Prostate gland (tissue), 2 donors: ENCODE measurements at regions not wholly inside any gene's neighbourhood (a gene's known extent, or its start where the extent isn't known, plus 50 kb on each side); places are given as distances from the start of the nearest gene placed in this dataset.

Experiments
- DNase-seq: peaks from one replicate; pipeline ENCODE4 v3.0.0-alpha.2; 2019; ENCODE audit warnings: low spot score
- H3K27ac ChIP-seq, 2 donors: fragments of 200-600 bp; sonication (generic); 2 replicates each; pipeline ENCODE4 v1.5.1; 2017 to 2019
- H3K27me3 ChIP-seq: fragments of 200-600 bp; sonication (generic); replicated peaks from 2 replicates; pipeline ENCODE4 v1.5.1; 2019; ENCODE audit not compliant: insufficient read depth
- H3K36me3 ChIP-seq, 2 donors: fragments of 200-600 bp; sonication (generic); 1 replicate in 1 of 2; 2 replicates in 1 of 2; pipeline versions ENCODE4 v1.5.1 to v1.8.1; 2017 to 2019
- H3K4me1 ChIP-seq: fragments of 200-600 bp; sonication (generic); replicated peaks from 2 replicates; pipeline ENCODE4 v1.5.1; 2019
- H3K4me3 ChIP-seq, 2 donors: fragments of 200-600 bp; sonication (generic); 2 replicates each; pipeline ENCODE4 v1.5.1; 2017 to 2019
- H3K9me3 ChIP-seq: fragments of 200-600 bp; sonication (generic); 2 replicates; pipeline ENCODE4 v1.5.1; 2017
- POLR2A ChIP-seq: fragments of 450-650 bp; IDR thresholded peaks from one replicate; pipeline ENCODE4 v1.6.1; 2016; ENCODE audit warnings: antibody characterized with exemption, mild to moderate bottlenecking
- POLR2AphosphoS5 ChIP-seq: sonication (generic); formaldehyde crosslinking; IDR thresholded peaks from one replicate; pipeline ENCODE4 v1.6.1; 2017; ENCODE audit warnings: antibody characterized with exemption
- WGBS: methylation state at CpG from one replicate; pipeline ENCODE4 v1.1.5; 2018; 5-methylcytosine and 5-hydroxymethylcytosine counted together
- intact Hi-C: fragments of 100-400 bp; cut with DNase I; formaldehyde crosslinking; loops from one replicate; pipeline ENCODE4 v1.14.2; 2022
- TF ChIP-seq, protein P1 (sequence below), 4 experiments: fragments of 200-600 bp in 2 of 4; fragments of 450-650 bp in 2 of 4; sonication (generic) in 2 of 4; IDR thresholded peaks; 1 replicate in 3 of 4; 2 replicates in 1 of 4; pipeline ENCODE4 v1.5.1; 2016 to 2019; ENCODE audit warnings: antibody characterized with exemption in 4 of 4, mild to moderate bottlenecking in 2 of 4, moderate library complexity in 2 of 4

DNA sequence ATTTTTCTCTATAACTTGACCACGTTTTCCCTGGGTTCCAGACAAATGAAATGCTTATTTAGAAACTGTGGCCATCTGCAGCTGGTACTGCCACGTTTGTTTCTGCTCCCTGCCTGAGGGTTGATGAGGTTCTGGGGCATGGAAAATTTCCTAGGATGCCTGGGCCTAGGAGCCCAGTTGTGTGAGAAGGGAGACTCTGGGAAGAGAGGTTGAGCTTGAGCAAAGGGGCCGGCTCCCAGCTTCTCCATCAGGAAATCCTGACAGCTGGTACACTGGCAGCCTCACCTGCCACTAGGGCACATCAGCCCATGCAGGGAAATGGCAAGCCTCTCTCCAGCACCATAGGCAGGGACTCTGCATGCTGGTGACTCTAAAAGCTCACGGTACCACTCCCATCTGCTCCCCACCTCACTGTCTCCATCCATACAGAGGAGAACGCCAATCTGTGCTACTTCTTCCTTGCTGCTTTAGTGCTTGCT is 165.4 kb upstream of the PPP2R3A start:
- no peak for DNase-seq
- Histone ChIP-seq H3K4me3 (no peak overlapping the region), H3K4me1 (no peaks in the 10 kb centered on the region), H3K36me3 (no peaks in the 10 kb centered on the region), H3K27ac (no peak overlapping the region), H3K27me3 (peaks cover 2% of the 10 kb centered on the region), H3K9me3 (no peaks in the 10 kb centered on the region)
- TF ChIP-seq POLR2AphosphoS5 = no peak
- TF ChIP-seq POLR2A = no peak
- TF ChIP-seq, protein P1, sequence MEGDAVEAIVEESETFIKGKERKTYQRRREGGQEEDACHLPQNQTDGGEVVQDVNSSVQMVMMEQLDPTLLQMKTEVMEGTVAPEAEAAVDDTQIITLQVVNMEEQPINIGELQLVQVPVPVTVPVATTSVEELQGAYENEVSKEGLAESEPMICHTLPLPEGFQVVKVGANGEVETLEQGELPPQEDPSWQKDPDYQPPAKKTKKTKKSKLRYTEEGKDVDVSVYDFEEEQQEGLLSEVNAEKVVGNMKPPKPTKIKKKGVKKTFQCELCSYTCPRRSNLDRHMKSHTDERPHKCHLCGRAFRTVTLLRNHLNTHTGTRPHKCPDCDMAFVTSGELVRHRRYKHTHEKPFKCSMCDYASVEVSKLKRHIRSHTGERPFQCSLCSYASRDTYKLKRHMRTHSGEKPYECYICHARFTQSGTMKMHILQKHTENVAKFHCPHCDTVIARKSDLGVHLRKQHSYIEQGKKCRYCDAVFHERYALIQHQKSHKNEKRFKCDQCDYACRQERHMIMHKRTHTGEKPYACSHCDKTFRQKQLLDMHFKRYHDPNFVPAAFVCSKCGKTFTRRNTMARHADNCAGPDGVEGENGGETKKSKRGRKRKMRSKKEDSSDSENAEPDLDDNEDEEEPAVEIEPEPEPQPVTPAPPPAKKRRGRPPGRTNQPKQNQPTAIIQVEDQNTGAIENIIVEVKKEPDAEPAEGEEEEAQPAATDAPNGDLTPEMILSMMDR (IDR thresholded peaks at IDR 0.05) = no peak
- intact Hi-C loops = no loop called here
- 79% methylated on average over 5 of the region's 5 CpGs for WGBS

- H3K36me3 ChIP-seq = no peaks in the 10 kb centered on the region
- H3K27me3 ChIP-seq = peaks cover 2% of the 10 kb centered on the region
- no peak overlapping the region for H3K27ac ChIP-seq
- H3K4me1 ChIP-seq = no peaks in the 10 kb centered on the region
- DNase-seq = no peak
- 42% methylated on average over 3 of the region's 3 CpGs for WGBS
- intact Hi-C loops = no loop called here
- no peak overlapping the region for H3K4me3 ChIP-seq
- TF ChIP-seq POLR2A = no peak
- TF ChIP-seq, protein P1 (IDR thresholded peaks at IDR 0.05) = no peak
- TF ChIP-seq POLR2AphosphoS5 = no peak
- H3K9me3 ChIP-seq = no peaks in the 10 kb centered on the region
Measured at GRCh38 chr3:135801018-135801417, 164.5 kb upstream of the PPP2R3A start.

DNA sequence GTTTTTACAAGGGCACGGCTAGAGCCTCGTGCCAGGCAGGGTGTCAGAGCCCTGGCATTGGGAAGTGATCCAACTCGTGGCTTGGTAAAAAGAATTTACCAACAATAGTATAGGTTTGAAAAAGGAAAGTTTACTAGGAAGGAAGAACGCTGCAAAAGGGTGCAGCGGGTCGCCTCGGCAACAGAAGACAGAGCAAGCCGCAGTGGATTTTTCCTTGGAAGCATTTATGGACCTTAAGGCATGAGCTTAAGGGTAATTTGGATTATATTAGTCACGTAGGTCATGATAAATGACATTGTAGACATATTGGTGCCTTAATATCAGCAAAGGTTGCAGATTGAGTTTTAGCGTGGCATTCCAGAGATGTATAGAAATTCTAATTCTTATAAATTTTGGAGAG is 163.4 kb upstream of the PPP2R3A start:
- intact Hi-C loops = no loop called here
- H3K27ac ChIP-seq = no peak overlapping the region
- 67% methylated on average over 10 of the region's 10 CpGs for WGBS
- no peaks in the 10 kb centered on the region for H3K4me1 ChIP-seq
- no peaks in the 10 kb centered on the region for H3K9me3 ChIP-seq
- peaks cover 2% of the 10 kb centered on the region for H3K27me3 ChIP-seq
- TF ChIP-seq POLR2A (no peak), POLR2AphosphoS5 (no peak)
- TF ChIP-seq, protein P1 (IDR thresholded peaks at IDR 0.05) = no peak
- no peaks in the 10 kb centered on the region for H3K36me3 ChIP-seq
- DNase-seq = no peak
- H3K4me3 ChIP-seq = no peak overlapping the region

GRCh38 chr3:135803028-135803692 is 162.4 kb upstream of the PPP2R3A start:
- DNase-seq = no peak
- no peaks in the 10 kb centered on the region for H3K9me3 ChIP-seq
- intact Hi-C loops = no loop called here
- TF ChIP-seq, protein P1 (IDR thresholded peaks at IDR 0.05) = no peak
- TF ChIP-seq POLR2AphosphoS5 (no peak), POLR2A (no peak)
- whole genome bisulfite sequencing = 68% methylated on average over 10 of the region's 10 CpGs
- no peaks in the 10 kb centered on the region for H3K4me1 ChIP-seq
- peaks cover 2% of the 10 kb centered on the region for H3K27me3 ChIP-seq
- no peaks in the 10 kb centered on the region for H3K36me3 ChIP-seq
- no peak overlapping the region for H3K4me3 ChIP-seq
- no peak overlapping the region for H3K27ac ChIP-seq

DNA sequence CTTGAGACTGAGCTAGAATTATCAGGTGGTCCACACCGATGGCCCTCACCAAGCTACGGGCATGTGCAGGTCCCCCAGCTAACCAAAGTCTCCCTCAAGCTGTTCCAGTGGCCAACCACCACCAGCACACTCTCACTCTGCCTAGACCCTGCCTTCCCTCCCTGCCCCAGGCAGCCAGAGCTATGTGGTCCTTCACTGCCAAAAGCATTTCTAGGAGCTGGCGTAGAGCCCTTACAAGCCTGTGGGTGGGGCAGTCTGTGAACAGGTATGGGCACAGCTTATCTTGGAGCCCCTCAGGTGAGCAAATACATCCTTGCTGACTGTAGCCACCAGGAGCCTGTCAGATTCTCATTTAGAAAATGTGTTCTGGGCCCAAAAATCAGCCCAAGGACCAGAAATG is 159.8 kb upstream of the PPP2R3A start:
- DNase-seq = no peak
- 72% methylated on average over 3 of the region's 3 CpGs for WGBS
- Histone ChIP-seq H3K36me3 (no peaks in the 10 kb centered on the region), H3K4me3 (no peak overlapping the region), H3K4me1 (no peaks in the 10 kb centered on the region), H3K27ac (no peak overlapping the region), H3K9me3 (no peaks in the 10 kb centered on the region), H3K27me3 (peaks cover under 1% of the 10 kb centered on the region)
- no peak for TF ChIP-seq POLR2AphosphoS5
- TF ChIP-seq, protein P1 (IDR thresholded peaks at IDR 0.05) = no peak
- no peak for TF ChIP-seq POLR2A
- intact Hi-C loops = no loop called here
